Renal cortex interstitium (tissue), 11 donors: ENCODE measurements at regions not wholly inside any gene's neighbourhood (a gene's known extent, or its start where the extent isn't known, plus 50 kb on each side); places are given as distances from the start of the nearest gene placed in this dataset.
A peak's percentile ranks its signal among the peaks of the same experiment; 100 is the strongest.
"Not testable (repeated sequence)": the region's sequence is repeated elsewhere in the genome, so short reads cannot be mapped to it uniquely, and the experiment has no call there.

Experiments
- DNase-seq, 11 donors: peaks; one replicate each; pipeline ENCODE4 v3.0.0-alpha.2; 2013; ENCODE audit warnings: low read depth in 9 of 11, low spot score in 4 of 11; ENCODE audit errors: extremely low read depth in 1 of 11

DNA sequence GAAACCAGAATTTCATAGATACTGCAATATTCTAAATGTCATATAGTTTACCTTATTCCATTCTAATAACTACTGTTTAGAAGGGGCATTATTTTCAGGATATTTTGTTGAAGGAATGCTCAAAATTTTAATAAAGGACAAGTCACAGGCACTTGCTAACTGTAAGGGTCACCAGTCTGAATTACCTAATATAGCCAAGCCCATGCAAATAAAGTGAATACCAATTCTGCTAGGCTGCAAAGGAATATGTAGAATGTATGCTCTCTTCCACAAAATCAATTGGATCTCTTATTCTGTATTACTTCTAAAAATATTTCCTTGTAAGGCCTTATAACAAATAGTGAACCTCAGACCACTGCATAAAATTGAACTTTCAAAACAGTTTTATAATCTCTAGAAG, 52.3 kb upstream of the FAT4 start:
- DNase-seq = no peak

DNA sequence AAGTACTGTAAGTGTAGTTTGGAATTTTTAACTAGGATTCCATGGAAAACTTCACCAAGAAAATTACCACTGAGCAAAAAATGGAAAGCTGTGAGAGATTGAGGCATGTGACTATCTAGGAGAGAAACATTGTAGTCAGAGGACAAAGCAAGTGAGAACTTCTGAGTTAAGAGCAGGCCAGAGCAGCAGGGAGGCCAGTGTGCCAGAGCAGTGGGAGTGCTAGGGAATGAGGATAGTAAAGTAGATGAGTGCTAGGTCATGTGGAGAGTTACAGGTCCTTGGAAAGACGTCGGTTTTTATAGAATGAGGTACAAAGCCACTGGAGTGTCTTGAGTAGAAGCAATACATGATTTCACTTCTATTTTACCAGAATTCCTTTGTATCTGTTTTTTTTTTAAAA, 52.7 kb upstream of the FAT4 start:
- no peak for DNase-seq

DNA sequence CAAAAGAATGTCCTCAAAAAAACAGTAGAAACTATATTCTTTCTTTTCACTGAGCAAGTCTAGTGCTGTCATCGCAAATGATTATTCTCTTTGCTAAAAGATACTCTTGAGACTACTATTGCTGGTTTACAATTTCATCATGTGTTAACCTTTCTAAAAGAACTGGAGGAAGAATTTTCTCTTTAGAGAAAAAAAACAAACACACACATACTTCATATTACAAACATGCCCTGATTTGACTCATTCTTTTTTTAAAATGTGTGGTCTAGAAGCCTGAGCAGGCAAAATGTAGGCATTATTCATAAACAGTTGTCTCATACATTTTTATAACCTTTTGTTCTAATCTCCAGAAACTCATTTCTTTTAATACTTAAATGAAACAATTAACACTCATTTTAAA, 60.6 kb upstream of the FAT4 start:
- no peak for DNase-seq

DNA sequence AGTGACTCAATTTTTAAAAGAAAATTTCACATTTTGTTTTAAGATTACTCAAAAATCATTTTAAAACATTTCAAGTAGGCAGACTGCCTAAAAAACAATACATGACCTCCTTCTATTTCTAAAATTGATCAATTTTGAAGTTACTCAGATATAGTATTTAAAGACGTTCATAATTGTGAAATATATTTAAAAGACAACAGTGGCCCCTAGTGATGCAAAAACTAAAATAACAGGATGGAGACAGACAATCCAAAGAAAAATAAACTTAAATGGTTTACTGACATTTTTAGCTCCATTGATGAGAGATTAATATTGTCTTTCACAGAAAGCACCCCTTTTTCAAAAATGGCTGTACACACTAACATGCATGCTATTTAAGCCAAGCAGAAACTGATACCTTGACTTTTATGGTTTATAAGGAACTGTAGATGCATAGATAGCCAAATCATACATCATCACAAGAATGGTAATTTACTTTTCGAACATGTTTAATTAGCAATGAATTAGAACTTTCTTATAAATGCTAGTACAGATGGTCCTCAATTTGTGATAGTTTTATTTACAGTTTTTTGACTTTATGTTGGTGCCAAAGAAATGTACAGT, 69.8 kb upstream of the FAT4 start:
- DNase-seq = peak in 3 of 11 donors; percentile 4 to 8 (median 5)

DNA sequence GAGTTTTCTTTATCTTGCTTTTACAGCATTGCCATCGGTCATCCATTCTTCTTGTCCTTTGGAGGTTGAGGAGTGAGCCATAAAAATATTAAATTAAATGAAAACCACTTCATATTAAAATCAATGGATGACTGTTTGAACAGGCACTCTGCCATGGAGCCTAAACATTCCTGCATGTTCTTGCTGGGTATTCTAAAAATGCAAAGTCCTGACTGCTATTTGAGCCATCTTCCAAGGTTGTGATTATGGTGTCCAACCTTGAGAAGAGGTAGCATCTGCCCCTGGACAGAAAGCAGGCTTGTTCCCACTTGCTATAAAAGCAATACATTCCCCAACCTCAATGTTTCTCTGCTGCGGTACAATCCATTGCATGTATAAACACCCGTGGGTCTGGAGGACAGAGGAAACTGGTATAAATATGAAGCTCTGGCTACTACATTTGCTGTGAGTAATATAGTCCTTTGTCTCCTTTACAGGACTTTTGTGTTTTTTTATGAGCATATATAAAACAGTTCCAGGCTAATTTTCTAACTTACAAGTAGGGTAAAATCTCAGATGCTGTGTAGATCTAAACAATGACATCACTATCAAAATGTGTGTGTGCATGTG, 70.9 kb upstream of the FAT4 start:
- no peak for DNase-seq

DNA sequence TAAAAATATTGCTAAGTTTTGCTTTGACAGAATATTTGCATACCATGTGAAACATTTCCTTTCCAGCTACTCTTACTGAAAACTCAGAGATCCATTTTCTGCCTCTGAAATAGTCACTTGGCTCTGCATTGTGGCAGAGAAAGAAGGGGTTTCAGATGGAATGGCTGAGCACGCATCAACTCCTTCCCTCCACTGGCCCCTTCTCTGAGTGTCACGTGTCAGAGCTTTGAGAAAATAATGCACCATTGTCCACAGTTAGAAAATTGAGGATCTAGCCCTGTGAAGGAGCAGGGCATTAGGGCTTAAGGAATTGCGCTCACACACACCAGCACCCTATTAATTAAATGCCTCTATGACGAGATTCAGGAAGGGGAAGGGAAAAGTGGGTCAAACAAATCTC, 78.8 kb upstream of the FAT4 start:
- DNase-seq = no peak

DNA sequence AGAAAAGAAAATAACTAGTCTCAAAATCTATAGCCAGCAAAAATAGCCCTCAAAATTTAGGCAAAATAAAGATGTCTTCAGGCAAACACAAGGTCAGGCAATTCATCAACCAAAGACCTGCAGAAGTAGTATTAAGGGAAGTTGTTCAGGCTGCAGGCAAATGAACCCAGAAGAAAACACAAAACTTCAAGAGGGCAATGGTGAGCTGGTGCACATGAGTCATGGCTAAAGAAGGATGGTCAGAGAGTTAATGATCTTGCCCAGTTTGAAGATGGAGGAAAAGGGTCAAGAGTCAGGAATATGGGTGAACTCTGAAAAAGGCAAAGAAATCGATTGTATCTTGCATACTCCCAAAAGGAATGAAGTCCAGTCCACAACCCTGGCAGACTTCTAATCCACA, 83.1 kb upstream of the FAT4 start:
- DNase-seq = no peak

DNA sequence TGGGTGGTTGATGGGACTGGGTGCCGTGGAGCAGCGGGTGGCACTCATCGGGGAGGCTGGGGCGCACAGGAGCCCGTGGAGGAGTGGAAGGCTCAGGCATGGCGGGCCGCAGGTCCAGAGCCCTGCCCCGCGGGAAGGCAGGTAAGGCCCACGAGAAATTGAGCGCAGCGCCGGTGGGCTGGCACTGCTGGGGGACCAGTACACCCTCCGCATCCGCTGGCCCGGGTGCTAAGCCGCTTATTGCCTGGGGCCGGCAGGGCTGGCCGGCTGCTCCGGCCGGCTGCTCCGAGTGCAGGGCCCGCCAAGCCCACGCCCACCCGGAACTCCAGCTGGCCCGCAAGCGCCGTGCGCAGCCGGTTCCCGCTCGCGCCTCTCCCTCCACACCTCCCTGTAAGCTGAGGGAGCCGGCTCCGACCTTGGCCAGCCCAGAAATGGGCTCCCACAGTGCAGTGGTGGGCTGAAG, 85.1 kb upstream of the FAT4 start:
- DNase-seq = no peak

DNA sequence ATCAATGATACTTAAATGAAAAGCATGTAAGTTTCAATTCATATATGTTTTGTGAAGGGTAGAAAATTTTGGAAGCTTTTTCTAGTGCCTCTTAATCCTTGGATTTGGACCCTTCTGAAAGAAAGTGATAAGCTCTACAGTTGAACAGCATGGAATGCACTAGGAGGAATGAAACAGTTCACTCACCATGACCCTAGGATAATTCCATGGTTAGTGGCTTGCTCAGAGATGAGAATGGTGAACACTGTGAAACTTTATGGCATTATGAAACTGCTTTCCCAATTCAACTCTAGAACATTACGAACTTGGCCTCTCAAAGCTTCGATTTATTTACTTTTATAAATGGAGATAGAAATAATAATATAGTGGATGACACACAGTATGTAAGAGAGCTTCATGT, 88.9 kb upstream of the FAT4 start:
- no peak for DNase-seq

DNA sequence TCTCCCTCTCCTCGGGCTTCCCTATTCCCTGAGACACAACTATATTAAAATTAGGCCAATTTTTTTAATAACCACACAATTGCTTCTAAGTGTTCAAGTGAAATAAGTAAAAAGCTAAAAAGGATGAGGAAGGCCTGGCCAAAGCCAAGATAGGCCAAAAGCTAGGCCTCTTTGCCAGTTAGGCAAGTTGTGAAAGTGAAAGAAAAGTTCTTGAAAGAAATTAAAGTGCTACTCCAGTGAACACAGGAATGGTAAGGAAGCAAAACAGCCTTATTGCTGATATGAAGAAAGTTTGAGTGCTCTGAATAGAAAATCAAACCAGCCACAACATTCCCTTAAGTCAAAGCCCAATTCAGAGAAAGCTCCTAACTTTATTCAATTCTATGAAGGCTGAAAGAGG, 114.2 kb upstream of the FAT4 start:
- no peak for DNase-seq

DNA sequence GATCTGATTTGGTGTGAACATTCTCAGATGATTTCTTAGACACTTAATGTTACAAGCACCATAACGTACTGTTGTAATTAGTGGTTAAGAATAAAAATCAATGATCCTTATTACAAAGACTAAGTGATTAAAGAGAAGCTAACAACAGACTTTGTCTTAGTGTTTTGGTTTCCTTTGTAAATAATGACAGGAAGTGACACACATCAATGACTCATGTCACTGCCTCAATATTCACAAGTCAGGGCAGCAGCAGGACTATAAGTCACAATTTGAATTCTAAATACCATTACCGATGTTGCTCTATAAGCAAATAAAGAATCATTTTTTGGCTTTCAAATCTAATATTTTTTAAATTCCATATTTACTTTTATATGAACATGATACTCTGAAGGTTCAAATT, 115.8 kb upstream of the FAT4 start:
- DNase-seq = no peak

DNA sequence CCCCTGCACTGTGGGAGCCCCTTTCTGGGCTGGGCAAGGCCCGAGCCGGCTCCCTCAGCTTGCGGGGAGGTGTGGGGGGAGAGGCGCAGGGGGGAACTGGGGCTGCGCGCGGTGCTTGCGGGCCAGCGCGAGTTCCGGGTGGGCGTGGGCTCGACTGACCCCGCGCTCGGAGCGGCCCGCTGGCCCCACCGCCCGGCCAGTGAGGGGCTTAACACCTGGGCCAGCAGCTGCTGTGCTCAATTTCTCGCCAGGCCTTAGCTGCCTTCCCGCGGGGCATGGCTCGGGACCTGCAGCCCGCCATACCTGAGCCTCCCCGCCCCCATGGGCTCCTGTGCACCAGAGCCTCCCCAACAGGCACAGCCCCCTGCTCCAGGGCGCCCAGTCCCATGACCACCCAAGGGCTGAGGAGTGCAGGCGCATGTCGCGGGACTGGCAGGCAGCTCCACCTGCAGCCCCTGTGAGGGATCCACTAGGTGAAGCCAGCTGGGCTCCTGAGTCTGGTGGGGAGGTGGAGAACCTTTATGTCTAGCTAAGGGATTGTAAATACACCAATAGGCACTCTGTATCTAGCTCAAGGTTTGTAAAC, 122.8 kb upstream of the FAT4 start:
- DNase-seq = not testable (repeated sequence)

DNA sequence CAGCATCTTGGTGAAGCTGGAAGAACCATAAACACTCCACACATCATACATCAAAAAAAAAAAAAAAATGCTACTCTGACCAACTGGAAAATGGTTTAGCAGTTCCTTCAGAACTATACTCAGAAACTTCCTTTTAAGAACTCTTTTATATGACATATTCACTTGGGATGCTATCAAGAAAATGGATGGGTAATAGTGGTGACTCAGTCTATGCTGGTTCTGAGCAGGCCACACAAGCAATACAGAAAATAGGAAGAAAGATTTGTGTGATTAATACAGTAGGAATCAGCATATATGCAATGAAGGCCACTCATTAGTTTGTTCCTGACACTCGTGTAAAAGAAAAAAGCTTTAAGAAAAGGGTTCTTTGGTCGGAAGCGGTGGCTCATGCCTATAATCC, 123.5 kb upstream of the FAT4 start:
- no peak for DNase-seq

DNA sequence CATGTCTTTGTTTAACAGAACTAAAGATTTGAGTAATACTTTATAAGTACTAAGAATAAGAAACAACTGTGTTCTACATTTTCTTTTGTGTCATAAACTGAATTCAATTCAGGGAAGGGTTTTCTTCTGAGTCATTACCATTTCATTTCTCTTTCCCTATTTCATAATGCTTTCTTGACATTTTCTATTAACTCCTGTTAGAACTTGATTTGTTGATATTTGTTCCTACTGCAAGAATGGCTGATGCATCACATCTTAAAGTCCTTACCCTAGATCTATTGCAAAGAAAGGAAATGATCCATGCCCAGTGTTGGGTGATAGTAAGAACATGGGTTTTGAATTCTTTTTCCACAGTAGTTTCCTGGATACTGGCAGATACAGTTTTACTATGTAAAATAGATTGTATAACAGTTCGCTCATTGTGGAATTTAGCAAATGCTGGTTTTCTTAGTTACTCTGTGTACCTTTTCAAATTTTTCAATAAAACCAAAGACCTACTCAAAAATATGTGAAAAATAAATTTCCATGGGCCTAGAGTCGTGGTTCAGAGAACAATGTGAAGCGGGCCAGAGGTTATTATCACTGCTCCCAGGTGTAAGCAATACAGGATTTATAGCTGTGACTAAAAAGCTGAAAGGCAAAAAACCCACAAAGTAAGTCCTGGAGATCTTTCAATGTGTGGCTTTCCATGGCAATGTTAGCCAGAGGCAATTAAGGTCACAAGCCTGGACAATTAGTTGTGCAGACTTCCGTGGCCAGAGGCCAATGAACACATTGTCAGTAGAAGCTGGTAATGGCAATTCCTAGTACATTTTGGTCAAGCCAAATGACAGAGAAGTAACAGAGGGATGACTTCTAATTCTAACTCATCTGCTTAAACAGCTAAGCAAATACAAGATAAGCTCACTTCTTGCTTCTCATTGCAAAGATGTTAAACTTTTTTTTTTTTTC, 127.3 kb upstream of the FAT4 start:
- DNase-seq = no peak

DNA sequence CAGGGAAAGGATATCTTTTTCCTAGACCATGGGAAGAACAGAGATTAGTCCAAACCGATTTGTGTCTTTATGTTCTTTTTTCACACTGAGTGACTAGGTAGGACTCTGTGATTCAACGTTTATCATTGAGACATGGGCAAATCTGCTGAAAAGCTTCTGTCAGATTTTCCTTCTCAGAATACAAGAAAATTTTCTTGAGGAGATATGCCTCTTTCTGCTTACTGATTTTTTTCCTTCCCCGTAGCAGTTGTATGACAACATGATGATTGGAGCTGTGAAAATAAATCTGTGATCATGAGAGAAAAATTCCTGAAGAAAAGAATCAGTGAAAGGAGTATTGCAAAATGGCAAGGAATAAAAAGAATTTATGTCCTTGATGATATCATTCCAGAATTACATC, 130.6 kb upstream of the FAT4 start:
- DNase-seq = no peak

DNA sequence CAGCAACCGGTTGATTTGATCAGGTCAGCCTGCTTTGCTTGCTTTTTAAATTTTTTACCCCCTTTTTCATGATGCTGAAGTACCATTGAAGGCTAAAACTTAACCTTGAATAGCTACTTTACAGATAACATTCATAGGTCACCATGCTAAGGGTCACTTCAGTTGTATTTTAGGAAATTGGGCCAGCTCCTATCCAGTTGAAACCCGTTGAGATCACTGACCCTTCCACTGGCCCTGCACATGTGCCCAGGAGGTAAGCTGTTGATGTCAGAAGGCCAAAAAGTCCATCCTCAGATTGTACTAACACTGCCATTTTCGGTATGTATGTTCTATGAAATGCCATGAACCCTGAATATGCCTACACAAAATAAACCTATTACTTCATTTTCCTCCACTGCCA, 133.0 kb upstream of the FAT4 start:
- DNase-seq = no peak

DNA sequence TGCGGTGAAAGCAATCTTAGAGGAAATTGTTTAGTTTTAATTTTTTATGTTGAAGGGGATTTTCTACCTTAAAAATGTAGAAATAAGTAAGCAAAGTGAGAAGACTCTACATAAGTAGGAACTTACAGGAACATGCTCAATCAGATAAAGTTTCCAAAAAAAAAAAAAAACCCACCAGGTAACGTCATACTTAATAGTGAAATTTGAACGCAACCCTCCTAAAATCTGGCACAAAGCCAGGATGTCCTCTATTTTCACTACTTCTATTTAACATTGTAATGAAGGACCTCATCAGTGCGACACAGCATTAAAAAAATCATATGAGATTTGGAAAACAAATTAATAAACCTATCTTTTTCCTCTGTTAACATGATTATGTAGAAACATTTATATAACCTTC, 135.0 kb upstream of the FAT4 start:
- DNase-seq = no peak

DNA sequence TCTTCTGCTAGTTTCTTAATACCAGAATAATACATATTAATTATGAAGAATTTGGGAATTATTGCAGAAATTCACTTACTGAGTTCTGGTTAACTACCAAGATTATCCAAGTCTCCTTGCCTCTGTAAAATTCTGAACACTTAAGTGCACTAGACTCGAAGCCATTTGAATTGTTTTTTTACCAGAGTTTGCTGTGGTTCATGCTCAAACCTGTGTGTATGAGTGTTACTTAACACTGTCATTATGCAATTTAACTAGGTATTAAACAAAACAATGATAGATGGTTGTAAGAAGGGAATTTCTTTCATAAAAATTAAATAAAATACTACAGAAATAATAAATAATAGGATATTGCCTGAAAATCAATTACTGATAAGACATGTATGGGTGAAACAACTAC, 145.6 kb upstream of the FAT4 start:
- DNase-seq = no peak

DNA sequence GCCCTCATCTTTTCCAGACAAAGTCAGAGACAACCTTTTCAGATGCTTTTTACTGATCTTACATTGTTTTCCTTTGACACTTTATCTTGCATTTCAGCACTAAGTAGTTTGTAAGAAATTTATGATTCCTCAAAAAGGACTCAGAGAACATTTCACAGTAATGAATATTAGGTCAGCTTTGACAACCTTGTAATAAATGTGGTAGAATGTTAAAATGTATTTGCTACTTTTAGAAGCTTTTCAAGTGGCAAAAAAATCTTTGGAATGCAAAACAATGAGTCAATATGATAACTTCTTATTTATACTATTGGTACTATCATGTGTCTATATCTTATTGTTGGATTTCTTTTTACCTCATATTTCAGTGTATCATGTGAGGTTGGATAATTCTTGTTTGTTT, 146.2 kb upstream of the FAT4 start:
- no peak for DNase-seq

DNA sequence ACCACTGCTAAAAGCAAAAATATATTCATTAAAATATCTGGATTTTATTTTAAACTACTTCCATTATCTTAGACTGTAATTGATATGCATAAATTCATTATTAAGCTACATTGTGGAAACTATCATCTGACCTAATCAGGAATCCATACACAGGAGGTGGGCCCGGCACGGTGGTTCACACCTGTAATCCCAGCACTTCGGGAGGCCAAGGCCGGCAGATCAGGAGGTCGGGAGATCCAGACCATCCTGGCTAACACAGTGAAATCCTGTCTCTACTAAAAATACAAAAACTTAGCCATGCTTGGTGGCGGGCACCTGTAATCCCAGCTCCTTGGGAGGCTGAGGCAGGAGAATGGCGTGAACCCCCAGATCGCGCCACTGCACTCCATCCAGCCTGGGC, 148.7 kb upstream of the FAT4 start:
- DNase-seq = not testable (repeated sequence)
